Activated CD8-positive, alpha-beta memory T cell treated with anti-CD3 and anti-CD28 coated beads, Interleukin-2, amount 10 ng/mL, durations not matched to agents 7 days and 5 days (primary cell): ENCODE measurements at regions not wholly inside any gene's neighbourhood (a gene's known extent, or its start where the extent isn't known, plus 50 kb on each side); places are given as distances from the start of the nearest gene placed in this dataset.

Experiments
- ATAC-seq: fragments of 150-1000 bp; cut with Tn5 transposase; one replicate; pipeline ENCODE4 v1.10.0; 2021; ENCODE audit warnings: moderate library complexity
- CTCF ChIA-PET: fragments of 350-600 bp; sonication (Branson Sonifier 250); formaldehyde crosslinking; loops from one replicate; lab custom pipeline; 2021; ENCODE audit warnings: antibody characterized with exemption; lab: Charles Lee
- DNase-seq: peaks from one replicate; pipeline ENCODE4 v3.0.0-alpha.2; 2020
- H3K27ac Mint-ChIP-seq: one replicate; pipeline ENCODE4 v1.8.0; 2021; ENCODE audit warnings: mild to moderate bottlenecking, mixed read lengths
- H3K27me3 Mint-ChIP-seq: one replicate; pipeline ENCODE4 v1.8.0; 2021; ENCODE audit warnings: mixed read lengths
- H3K36me3 Mint-ChIP-seq: one replicate; pipeline ENCODE4 v1.8.0; 2021; ENCODE audit warnings: mild to moderate bottlenecking, mixed read lengths
- H3K4me1 Mint-ChIP-seq: one replicate; pipeline ENCODE4 v1.8.0; 2021; ENCODE audit warnings: mixed read lengths
- H3K4me3 Mint-ChIP-seq: one replicate; pipeline ENCODE4 v1.8.0; 2021; ENCODE audit warnings: mild to moderate bottlenecking, moderate library complexity, mixed read lengths
- H3K9me3 Mint-ChIP-seq: one replicate; pipeline ENCODE4 v1.8.0; 2022; ENCODE audit warnings: low read depth, mixed read lengths

- no peaks in the 10 kb centered on the region for H3K36me3 Mint-ChIP-seq
- ATAC-seq, result no peak
- H3K4me1 Mint-ChIP-seq, result no peaks in the 10 kb centered on the region
- H3K27ac Mint-ChIP-seq, result no peak overlapping the region
- CTCF ChIA-PET, result no interaction called here
- no peaks in the 10 kb centered on the region for H3K9me3 Mint-ChIP-seq
- H3K4me3 Mint-ChIP-seq, result no peak overlapping the region
- no peak for DNase-seq
- no peaks in the 10 kb centered on the region for H3K27me3 Mint-ChIP-seq
These were observed 489.0 kb downstream of the NTRK2 start for GRCh38 chr9:85158512-85158911.

DNA sequence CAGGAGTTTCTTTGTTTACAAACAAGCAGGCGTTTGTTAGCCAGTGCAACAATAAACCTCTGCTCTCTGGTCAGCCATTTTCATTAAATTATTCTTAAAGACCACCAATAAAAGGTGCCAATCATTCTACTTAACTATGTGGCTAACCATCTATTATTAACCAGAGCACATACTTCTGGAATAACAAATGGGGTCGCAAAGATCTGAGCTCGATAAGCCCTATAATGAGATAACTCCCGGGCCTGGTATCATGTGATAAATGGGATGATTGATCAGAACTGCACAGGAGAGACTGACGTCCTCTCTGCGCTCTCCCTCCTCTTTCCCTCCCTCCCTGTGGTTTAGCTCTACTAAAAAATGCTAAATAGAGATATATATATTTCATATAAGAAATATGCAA is 488.2 kb downstream of the NTRK2 start:
- H3K36me3 Mint-ChIP-seq, result no peaks in the 10 kb centered on the region
- no peaks in the 10 kb centered on the region for H3K9me3 Mint-ChIP-seq
- CTCF ChIA-PET, result no interaction called here
- no peak overlapping the region for H3K4me3 Mint-ChIP-seq
- DNase-seq (no peak), ATAC-seq (no peak)
- no peak overlapping the region for H3K27ac Mint-ChIP-seq
- no peaks in the 10 kb centered on the region for H3K27me3 Mint-ChIP-seq
- no peaks in the 10 kb centered on the region for H3K4me1 Mint-ChIP-seq

GRCh38 chr9:85156652-85157051 is 487.1 kb downstream of the NTRK2 start:
- ATAC-seq (no peak), DNase-seq (no peak)
- CTCF ChIA-PET, result no interaction called here
- H3K36me3 Mint-ChIP-seq, result no peaks in the 10 kb centered on the region
- no peaks in the 10 kb centered on the region for H3K9me3 Mint-ChIP-seq
- H3K4me3 Mint-ChIP-seq, result no peak overlapping the region
- no peaks in the 10 kb centered on the region for H3K27me3 Mint-ChIP-seq
- H3K4me1 Mint-ChIP-seq, result no peaks in the 10 kb centered on the region
- no peak overlapping the region for H3K27ac Mint-ChIP-seq

- no peak for ATAC-seq
- no peaks in the 10 kb centered on the region for H3K36me3 Mint-ChIP-seq
- no peaks in the 10 kb centered on the region for H3K4me1 Mint-ChIP-seq
- CTCF ChIA-PET, result no interaction called here
- no peak overlapping the region for H3K27ac Mint-ChIP-seq
- DNase-seq, result no peak
- no peaks in the 10 kb centered on the region for H3K9me3 Mint-ChIP-seq
- no peak overlapping the region for H3K4me3 Mint-ChIP-seq
- no peaks in the 10 kb centered on the region for H3K27me3 Mint-ChIP-seq
These were observed 485.8 kb downstream of the NTRK2 start for GRCh38 chr9:85155352-85155751.

- Mint-ChIP-seq H3K4me3 (no peak overlapping the region), H3K36me3 (no peaks in the 10 kb centered on the region), H3K27ac (no peak overlapping the region), H3K9me3 (no peaks in the 10 kb centered on the region), H3K4me1 (no peaks in the 10 kb centered on the region), H3K27me3 (no peaks in the 10 kb centered on the region)
- ATAC-seq, result no peak
- no peak for DNase-seq
- CTCF ChIA-PET, result no interaction called here
These were observed 482.2 kb downstream of the NTRK2 start for GRCh38 chr9:85151741-85152140.

DNA sequence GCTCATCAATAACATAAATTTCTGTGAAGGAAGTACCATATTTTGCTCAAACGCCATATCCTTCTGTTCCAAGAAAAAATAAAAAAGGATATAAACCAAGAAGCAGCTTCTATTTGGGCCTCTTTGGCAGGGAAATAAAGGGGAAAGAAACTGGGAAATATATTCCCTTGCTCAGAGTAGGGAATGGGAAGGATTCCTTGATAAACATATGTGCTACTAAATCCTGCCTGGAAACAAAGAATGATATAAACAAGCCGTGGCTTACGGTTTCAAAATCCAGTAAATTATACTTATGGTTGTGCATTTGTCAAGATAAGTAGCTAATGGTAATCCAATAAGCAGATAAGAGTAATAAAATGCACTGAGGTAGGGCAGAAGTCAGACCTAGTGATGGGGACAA is 481.6 kb downstream of the NTRK2 start:
- DNase-seq, result no peak
- no peak overlapping the region for H3K4me3 Mint-ChIP-seq
- H3K9me3 Mint-ChIP-seq, result no peaks in the 10 kb centered on the region
- CTCF ChIA-PET, result no interaction called here
- no peaks in the 10 kb centered on the region for H3K4me1 Mint-ChIP-seq
- H3K27ac Mint-ChIP-seq, result no peak overlapping the region
- no peak for ATAC-seq
- H3K36me3 Mint-ChIP-seq, result no peaks in the 10 kb centered on the region
- no peaks in the 10 kb centered on the region for H3K27me3 Mint-ChIP-seq

GRCh38 chr9:85147046-85147640 is 477.6 kb downstream of the NTRK2 start:
- H3K9me3 Mint-ChIP-seq, result no peaks in the 10 kb centered on the region
- H3K4me1 Mint-ChIP-seq, result no peaks in the 10 kb centered on the region
- ATAC-seq (no peak), DNase-seq (no peak)
- H3K27ac Mint-ChIP-seq, result no peak overlapping the region
- no peak overlapping the region for H3K4me3 Mint-ChIP-seq
- CTCF ChIA-PET, result no interaction called here
- no peaks in the 10 kb centered on the region for H3K36me3 Mint-ChIP-seq
- H3K27me3 Mint-ChIP-seq, result no peaks in the 10 kb centered on the region

GRCh38 chr9:85142968-85143367 is 473.4 kb downstream of the NTRK2 start:
- Mint-ChIP-seq H3K4me3 (no peak overlapping the region), H3K9me3 (no peaks in the 10 kb centered on the region), H3K27ac (no peak overlapping the region), H3K4me1 (no peaks in the 10 kb centered on the region), H3K27me3 (no peaks in the 10 kb centered on the region), H3K36me3 (no peaks in the 10 kb centered on the region)
- ATAC-seq, result no peak
- CTCF ChIA-PET, result interaction anchor here (1.0 to 1.3 kb wide), 2 partner anchors 10 to 739 kb away, joined by 3 read pairs; no protein-coding TSS in a partner anchor
- no peak for DNase-seq

- Mint-ChIP-seq H3K27me3 (no peaks in the 10 kb centered on the region), H3K4me3 (no peak overlapping the region), H3K9me3 (no peaks in the 10 kb centered on the region), H3K4me1 (no peaks in the 10 kb centered on the region), H3K36me3 (no peaks in the 10 kb centered on the region), H3K27ac (no peak overlapping the region)
- CTCF ChIA-PET, result interaction anchor here (1.0 kb wide), 1 partner anchor 739 kb away, joined by 3 read pairs; no protein-coding TSS in a partner anchor
- DNase-seq, result no peak
- no peak for ATAC-seq
These were observed 473.0 kb downstream of the NTRK2 start for GRCh38 chr9:85142496-85142911.

DNA sequence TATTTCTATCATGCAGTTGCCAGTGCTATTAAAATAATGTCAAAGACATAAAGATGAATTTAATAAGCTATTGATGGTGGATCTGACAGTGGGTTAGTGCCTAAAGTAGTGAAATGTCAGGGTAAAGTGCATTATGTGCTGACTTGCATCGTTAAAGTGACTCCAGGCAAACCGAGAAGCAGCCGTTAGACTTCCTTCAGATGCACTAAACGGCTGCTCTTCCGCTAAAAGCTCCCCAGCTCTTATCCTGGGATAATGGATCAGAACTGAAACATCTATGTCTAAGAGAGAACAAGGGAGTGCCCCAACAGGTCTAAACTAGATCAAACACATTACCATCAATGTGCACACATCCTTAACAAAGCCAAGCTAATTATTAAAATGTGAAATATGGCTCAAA is 468.2 kb downstream of the NTRK2 start:
- peaks cover 1% of the 10 kb centered on the region for H3K9me3 Mint-ChIP-seq
- no peak overlapping the region for H3K27ac Mint-ChIP-seq
- CTCF ChIA-PET, result no interaction called here
- DNase-seq (no peak), ATAC-seq (no peak)
- H3K36me3 Mint-ChIP-seq, result no peaks in the 10 kb centered on the region
- H3K27me3 Mint-ChIP-seq, result no peaks in the 10 kb centered on the region
- no peak overlapping the region for H3K4me3 Mint-ChIP-seq
- no peaks in the 10 kb centered on the region for H3K4me1 Mint-ChIP-seq

DNA sequence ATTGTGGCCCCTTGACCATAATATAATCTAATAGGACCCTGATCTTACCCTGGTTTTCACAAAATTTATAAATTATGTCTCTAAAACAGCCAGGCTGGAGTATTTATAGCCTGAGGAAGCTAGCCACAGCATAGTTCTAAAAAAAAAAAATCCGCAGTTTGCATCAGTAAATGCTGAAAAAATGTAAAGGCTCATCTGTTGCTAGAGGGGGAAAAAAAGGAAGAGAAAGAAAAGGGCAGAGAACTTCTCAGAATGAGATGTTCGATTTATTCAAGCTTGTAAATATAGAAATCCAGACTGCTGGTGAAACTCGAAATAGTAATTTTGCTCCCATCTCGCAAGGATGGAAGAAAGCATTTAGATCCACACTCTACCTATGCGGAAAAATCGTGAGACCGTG is 467.5 kb downstream of the NTRK2 start:
- CTCF ChIA-PET, result no interaction called here
- Mint-ChIP-seq H3K4me3 (no peak overlapping the region), H3K36me3 (no peaks in the 10 kb centered on the region), H3K27me3 (no peaks in the 10 kb centered on the region), H3K9me3 (peaks cover 2% of the 10 kb centered on the region), H3K4me1 (no peaks in the 10 kb centered on the region), H3K27ac (no peak overlapping the region)
- ATAC-seq (no peak), DNase-seq (no peak)

GRCh38 chr9:85136507-85136906 is 467.0 kb downstream of the NTRK2 start:
- CTCF ChIA-PET, result no interaction called here
- peaks cover 2% of the 10 kb centered on the region for H3K9me3 Mint-ChIP-seq

GRCh38 chr9:85130764-85131163 is 461.2 kb downstream of the NTRK2 start:
- Mint-ChIP-seq H3K36me3 (no peaks in the 10 kb centered on the region), H3K4me1 (no peaks in the 10 kb centered on the region), H3K4me3 (no peak overlapping the region), H3K9me3 (peaks cover 2% of the 10 kb centered on the region), H3K27ac (no peak overlapping the region), H3K27me3 (no peaks in the 10 kb centered on the region)
- no peak for ATAC-seq
- no peak for DNase-seq
- CTCF ChIA-PET, result no interaction called here

More at GRCh38 chr9:85136507-85136906, 467.0 kb downstream of the NTRK2 start:
- no peak overlapping the region for H3K27ac Mint-ChIP-seq
- no peak overlapping the region for H3K4me3 Mint-ChIP-seq
- H3K4me1 Mint-ChIP-seq, result no peaks in the 10 kb centered on the region
- ATAC-seq (no peak), DNase-seq (no peak)
- no peaks in the 10 kb centered on the region for H3K27me3 Mint-ChIP-seq
- H3K36me3 Mint-ChIP-seq, result no peaks in the 10 kb centered on the region

DNA sequence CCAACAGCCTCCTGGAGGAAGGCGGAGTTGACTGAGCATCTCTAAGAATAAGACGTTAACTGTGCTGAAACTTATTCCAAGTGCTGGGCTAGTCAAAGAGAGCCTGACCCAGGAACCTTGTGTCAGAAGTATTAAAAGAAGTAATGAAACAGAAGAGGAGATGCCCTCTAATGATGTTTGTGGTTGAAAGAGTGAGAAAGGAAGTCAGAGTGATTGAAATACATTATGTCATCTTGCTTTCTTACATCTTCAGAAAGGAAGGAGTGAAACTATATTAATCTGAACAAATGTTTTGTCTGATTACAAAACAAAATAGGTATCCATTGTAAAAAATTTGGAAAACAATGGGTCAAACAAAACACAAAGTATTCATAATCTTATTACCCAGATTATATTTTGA is 460.7 kb downstream of the NTRK2 start:
- no peak for DNase-seq
- no peak overlapping the region for H3K27ac Mint-ChIP-seq
- ATAC-seq, result no peak
- no peaks in the 10 kb centered on the region for H3K27me3 Mint-ChIP-seq
- H3K9me3 Mint-ChIP-seq, result peaks cover 2% of the 10 kb centered on the region
- H3K36me3 Mint-ChIP-seq, result no peaks in the 10 kb centered on the region
- CTCF ChIA-PET, result no interaction called here
- H3K4me1 Mint-ChIP-seq, result no peaks in the 10 kb centered on the region
- no peak overlapping the region for H3K4me3 Mint-ChIP-seq

DNA sequence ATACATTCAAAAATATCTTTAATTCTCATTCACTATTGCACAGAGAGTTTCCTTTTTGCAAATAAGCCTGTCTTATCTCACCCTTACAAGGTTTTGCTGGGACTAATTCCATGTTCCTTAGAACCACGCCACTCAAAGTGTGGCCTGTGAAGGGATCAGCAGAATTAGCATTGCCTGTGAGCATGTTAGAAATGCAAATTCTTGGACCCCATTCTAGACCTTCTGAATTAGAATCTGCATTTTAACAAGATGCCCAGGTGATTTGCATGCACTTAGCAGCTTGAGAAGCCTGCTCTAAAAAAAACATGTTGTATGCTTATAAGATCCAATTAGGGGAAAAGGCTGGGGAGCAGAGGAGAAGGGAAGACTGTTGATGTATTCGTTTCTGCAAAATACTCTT is 460.0 kb downstream of the NTRK2 start:
- Mint-ChIP-seq H3K27ac (no peak overlapping the region), H3K4me3 (no peak overlapping the region), H3K27me3 (no peaks in the 10 kb centered on the region), H3K4me1 (no peaks in the 10 kb centered on the region), H3K9me3 (peaks cover 2% of the 10 kb centered on the region), H3K36me3 (no peaks in the 10 kb centered on the region)
- DNase-seq (no peak), ATAC-seq (no peak)
- CTCF ChIA-PET, result no interaction called here
